22Rv1 (cell line): ENCODE measurements at regions not wholly inside any gene's neighbourhood (a gene's known extent, or its start where the extent isn't known, plus 50 kb on each side); places are given as distances from the start of the nearest gene placed in this dataset.

ENCODE experiments used
- H3K27ac ChIP-seq: fragments of 450-650 bp; 2 replicates; pipeline ENCODE4 v1.5.1; 2017
- ZFX ChIP-seq: fragments of 450-650 bp; IDR thresholded peaks from 2 replicates; pipeline ENCODE4 v1.6.1; 2017; ENCODE audit warnings: antibody characterized with exemption, borderline replicate concordance
- TF ChIP-seq, protein P1 (sequence below): fragments of 450-650 bp; IDR thresholded peaks from 2 replicates; pipeline ENCODE4 v1.5.1; 2017; ENCODE audit warnings: mild to moderate bottlenecking

- no peak overlapping the region for H3K27ac ChIP-seq
- TF ChIP-seq, protein P1, sequence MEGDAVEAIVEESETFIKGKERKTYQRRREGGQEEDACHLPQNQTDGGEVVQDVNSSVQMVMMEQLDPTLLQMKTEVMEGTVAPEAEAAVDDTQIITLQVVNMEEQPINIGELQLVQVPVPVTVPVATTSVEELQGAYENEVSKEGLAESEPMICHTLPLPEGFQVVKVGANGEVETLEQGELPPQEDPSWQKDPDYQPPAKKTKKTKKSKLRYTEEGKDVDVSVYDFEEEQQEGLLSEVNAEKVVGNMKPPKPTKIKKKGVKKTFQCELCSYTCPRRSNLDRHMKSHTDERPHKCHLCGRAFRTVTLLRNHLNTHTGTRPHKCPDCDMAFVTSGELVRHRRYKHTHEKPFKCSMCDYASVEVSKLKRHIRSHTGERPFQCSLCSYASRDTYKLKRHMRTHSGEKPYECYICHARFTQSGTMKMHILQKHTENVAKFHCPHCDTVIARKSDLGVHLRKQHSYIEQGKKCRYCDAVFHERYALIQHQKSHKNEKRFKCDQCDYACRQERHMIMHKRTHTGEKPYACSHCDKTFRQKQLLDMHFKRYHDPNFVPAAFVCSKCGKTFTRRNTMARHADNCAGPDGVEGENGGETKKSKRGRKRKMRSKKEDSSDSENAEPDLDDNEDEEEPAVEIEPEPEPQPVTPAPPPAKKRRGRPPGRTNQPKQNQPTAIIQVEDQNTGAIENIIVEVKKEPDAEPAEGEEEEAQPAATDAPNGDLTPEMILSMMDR = no peak
- TF ChIP-seq ZFX = no peak
These were observed 336.1 kb downstream of the RBM43 start for GRCh38 chr2:150925611-150926010.

DNA sequence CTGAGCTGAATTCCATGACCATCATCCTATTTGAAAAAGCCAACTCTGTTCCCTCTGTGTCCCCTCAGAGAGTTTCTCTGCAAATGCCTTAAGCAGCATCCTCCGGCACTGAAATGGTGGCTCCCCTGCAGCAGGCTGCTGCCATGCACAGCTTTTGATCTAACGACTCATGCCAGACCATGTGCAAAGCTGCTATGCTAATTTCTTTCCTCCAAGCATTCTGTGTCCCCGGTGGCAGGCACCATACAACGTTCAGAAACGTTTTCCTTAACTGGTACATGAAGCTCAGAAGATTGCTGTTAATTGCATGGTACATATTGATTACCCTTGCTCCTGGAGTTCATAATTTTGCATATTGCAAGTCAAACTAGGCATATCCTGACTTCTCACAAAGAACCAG is 336.8 kb downstream of the RBM43 start:
- no peak overlapping the region for H3K27ac ChIP-seq
- no peak for TF ChIP-seq ZFX
- TF ChIP-seq, protein P1 = no peak

GRCh38 chr2:150919901-150920300 is 341.8 kb downstream of the RBM43 start:
- H3K27ac ChIP-seq = no peak overlapping the region
- TF ChIP-seq, protein P1 = no peak
- TF ChIP-seq ZFX = no peak

- no peak for TF ChIP-seq ZFX
- TF ChIP-seq, protein P1 = no peak
- no peak overlapping the region for H3K27ac ChIP-seq
These were observed 343.5 kb downstream of the RBM43 start for GRCh38 chr2:150917961-150918713.

GRCh38 chr2:150916467-150917396 is 344.9 kb downstream of the RBM43 start:
- no peak overlapping the region for H3K27ac ChIP-seq
- TF ChIP-seq ZFX = no peak
- TF ChIP-seq, protein P1 = no peak

DNA sequence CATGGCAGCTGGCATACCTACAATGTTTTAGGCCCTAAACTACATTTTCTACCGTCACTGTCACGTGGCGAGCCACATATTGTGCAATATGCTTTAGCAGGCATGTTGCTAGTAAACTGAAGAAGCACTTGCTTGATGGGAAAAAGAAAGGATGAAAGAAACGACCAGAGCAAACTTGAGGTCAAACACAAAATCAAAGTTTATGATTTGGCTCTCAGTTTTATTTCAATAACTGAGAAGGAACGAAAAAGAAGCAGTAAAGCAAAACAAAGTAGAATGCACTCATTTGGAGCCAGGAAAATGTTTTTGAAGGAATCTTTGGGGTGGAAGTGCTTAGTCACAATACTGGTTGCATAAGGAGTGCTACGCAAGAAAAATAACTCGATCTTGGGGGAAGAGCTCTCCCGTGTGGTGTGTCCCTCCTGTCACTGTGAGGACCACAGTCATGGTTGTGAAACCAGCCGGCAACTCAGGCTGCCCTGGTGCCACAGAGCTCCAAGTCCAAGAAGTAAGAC is 349.8 kb downstream of the RBM43 start:
- TF ChIP-seq, protein P1 = no peak
- TF ChIP-seq ZFX = no peak
- no peak overlapping the region for H3K27ac ChIP-seq
